ENCODE measurements at regions not wholly inside any gene's neighbourhood (a gene's known extent, or its start where the extent isn't known, plus 50 kb on each side); places are given as distances from the start of the nearest gene placed in this dataset.
A peak's percentile ranks its signal among the peaks of the same experiment; 100 is the strongest.

DNA sequence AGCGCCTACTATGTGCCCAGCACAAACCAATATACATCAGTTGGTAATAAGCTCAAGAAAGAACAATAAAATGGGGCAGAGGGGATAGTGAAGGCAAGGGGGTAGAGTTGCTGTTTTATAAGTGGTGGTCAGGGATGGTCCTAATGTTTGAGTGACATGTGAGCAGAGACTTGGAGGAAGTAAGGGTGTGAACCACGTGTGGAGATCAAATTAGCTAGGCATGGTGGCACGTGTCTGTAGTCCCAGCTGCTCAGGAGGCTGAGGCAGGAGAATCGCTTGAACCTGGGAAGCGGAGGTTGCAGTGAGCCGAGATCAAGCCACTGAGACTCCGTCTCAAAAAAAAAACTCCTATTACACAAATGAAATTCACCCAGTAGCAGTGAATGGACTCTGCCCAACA, 56.5 kb downstream of the IRX6 start:
- DNase-seq = no peak

DNA sequence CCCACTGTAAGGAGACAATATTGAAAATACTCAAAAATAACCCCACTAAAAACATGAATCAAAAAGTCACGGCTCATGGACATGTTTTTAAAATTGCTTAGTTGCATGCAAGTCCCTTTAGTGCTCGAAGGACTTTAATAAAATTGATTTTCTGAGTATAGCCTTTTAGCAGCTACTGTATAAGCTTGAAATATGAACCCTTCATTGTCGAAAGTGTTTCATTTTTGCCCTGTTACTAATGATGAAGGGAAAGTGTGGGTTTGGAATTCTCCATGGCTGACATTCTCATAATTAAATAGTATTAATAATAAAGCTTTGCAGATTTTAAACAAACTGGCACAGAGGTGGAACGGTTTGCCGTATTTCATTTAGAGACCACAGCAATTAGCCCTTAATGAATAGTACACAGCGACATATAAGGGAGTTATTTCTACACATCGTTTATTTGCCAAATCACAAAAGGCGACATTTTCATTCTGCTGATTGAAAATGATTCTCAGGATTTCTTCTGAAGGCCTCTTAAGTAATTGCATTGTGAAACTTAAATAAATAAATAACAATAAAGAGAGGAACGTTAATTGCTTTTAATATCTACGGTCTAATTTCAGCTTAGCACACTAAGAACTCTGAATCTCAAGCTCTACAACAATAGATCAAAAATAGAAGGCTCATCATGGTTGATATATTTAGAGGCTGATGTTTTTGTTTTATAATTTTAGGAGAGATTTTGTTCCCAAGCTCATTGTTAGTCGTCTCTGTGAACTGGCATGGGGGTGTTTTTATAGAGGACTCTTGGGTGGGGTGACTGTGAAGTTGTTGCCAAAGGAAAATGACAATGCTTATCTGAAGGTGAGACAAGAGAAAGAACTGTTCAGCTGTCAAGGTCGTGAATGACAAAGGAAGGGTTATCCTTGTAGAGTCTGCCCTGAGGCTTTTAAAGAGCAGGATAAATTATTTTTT, 60.6 kb downstream of the IRX6 start:
- DNase-seq = no peak

DNA sequence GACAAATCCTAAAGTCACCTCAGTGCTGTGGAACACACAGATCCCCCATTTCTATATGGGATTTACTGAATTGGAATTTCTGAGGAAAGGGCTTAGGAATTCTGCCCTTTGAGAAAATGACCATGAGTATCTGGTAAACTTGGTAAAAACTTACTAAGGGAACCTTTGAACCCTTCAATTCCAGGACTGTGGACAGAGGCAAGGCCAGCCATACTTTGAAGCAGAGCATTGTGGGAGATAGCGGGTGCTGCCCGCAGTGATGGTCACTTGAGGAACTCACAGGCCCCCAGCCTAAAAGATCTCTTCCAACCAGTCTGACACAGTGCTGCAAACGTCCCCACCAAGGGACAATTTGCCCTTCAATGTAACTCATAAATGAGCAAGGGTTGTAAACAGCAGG, 61.4 kb downstream of the IRX6 start:
- DNase-seq = no peak

DNA sequence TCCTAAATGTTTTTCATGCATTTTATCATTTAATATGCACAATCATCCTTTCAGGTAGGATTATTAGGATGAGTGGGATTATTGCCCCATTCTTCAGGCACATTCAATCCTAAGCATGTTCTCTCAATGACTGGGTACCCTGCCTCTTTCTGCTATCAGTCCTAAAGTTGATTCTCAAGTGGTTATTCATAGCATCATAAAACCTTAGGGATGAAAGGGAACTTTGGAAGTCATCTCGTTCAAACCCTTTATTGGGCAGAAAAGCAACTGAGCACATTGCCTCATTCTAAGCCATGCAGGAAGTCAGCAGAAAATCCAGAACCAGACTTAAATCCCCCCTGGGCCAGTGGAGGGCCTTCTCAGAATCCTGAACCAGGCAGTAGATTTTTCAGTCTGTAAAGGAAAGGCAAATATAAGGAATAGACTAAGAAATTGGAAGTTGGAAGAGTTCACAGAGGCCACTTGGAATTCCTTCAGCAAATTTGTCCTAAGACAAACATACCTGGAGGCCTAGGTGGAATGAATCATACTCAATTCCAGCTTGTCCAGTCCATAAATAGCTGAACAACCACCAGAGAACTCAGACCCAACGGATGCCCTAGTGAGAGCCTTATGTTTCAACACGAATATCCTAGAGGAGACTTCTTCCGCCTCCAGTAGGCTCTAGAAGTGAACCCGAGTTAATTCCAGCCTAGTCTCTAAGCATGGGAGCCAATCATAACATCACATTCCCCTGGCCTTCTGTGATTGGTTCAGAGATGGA, 62.7 kb downstream of the IRX6 start:
- no peak for DNase-seq

DNA sequence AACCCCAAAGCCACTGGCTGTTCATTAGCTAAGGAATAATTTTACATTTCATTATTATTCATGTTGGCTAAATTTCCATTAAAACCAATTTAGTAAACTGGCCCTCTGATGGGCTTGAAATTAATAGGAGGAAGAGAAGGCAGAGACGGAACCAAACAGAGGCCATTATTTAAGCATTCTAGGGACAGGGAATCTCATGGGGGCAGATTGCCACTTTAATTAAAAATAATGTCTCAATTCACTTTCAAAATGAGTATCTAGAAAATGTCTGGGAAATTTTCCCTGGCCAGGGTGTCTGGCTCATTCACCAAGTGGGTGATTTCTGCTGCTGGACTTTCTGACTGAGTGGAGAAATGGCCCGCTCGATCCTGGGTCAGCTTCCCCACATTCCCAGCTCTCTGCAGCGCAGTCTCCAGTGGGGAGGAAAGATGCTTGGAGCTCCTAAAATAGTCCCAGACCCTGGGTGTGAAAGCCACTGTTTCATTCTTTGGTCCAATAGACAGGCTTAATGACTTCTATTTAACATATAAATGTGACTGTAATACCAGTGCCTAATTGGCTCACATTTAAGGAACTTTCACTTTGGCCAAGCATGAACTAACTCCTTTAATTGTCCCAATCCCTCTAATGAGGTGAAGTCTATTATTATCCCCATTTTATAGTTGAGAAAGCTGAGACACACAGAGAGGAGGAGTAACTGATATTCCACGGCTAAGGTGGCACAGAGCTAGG, 64.3 kb downstream of the IRX6 start:
- DNase-seq = no peak

DNA sequence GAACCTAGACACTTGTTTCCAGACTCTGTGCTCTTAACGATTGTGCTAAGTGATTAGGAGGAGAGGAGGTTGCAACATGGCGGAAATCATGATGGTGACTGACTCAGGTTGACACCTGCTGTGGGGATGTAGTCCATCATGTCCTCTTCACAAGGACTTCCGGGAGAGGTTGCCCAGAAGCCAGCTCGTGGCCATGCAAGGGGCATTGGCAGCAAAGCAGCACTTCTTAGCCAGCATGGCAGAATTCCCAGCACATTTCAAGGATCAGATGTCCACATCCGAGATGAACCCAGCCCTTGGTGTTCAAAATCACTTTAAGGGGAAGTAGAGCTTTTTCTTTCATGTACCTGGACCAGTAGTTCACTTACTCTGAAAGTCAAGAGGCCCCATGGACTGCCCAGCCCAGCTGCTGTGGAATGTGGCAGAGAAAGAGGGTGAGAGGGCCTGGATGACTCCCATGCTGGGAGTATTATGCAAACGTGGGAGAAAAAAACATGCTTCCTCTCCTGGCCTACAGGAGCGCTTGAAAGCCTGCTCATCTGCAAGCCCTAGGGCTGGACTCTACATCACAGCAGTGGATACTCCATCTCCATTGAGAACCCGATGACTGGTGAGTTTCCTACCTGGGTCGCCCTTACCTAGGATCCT, 65.5 kb downstream of the IRX6 start:
- DNase-seq = no peak

DNA sequence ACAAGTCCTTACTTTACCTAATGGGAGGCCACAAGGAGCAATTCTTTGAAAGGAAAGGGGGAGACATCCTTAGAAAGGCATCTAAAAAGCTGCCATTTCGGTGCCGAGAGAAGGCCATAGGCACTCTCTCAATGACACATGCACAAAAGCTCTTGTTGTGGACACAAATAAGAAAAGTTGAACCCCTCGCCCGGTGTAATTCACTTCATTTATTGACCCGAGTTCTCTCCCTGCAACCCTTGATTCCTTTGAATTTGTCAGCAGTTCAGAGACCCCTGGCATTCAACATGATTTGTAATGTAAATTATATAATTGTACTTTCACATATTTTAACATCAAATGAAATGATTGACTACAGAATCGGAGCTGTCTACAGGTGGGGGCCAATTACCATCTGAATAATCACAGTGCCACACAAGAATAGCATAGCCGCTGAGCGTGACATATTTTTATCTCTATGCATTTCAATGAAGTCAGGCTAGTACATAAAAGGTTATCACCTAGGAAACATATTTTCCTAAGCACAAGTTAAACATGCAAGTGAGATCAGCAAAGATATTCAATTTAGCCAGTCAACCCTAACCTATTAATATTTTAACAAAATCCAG, 66.7 kb downstream of the IRX6 start:
- DNase-seq = no peak

DNA sequence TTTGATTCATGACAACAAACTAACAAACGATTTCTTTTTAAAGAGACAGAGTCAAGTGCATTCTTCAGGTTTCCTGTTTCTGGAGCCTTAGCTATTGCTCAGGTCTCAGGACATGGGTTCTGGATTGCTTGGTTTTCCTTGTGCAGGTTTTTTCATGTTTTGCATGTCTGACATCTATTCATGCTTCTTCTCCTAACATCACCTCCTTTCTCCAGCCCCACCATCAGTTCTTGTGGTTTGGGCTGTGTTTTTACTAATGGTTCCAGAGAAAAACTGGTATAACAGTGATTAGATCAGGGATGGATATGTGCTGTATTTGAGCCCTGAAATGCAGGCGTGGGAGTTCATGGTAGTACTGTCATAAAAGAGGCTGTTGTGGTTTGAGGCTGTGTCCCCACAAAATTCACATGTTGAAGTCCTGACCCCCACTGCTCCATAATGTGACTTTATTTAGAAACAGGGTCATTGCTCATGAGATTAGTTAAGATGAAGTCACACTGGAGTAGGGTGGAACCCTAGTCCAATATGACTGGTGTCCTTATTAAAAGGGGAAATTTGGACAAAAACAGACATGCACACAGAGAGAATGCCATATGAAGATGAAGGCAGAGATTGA, 67.9 kb downstream of the IRX6 start:
- no peak for DNase-seq

DNA sequence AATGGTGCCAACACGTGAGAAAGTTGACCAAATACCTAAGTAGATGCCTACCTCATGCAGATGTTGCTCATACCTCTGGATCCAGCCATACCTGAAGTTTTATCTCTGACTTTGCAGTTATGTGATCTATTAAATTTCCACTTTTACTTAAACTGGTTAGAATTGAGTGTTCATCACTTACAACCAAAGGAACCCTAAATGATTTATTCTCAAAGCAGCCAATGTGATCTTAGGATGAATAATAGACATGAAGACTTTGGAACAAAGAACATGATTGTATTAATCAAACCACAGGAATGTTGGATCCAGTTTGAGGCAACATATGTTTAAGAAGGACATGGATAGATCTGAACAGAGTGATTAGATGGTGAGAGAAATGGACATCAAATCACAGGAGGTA, 68.7 kb downstream of the IRX6 start:
- DNase-seq = no peak

DNA sequence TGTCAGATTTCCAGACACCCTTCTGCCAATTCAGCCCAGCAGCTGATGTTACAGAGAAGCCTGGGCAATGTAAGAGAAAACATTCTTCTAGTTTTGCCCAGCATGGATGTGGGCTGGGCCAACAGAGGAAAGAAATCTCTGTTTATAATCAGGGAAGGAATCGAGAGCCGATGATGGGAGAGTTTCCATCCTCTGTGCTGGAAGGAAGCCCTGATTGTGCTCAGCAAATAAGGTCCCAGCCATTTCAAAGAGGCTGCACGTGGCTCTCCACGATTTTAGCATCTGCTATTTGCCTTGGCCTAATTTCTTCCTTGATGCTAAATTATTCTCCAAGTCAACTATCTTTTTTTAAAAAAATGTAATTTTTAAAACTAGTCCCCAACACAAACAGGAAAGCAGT, 70.0 kb downstream of the IRX6 start:
- no peak for DNase-seq

DNA sequence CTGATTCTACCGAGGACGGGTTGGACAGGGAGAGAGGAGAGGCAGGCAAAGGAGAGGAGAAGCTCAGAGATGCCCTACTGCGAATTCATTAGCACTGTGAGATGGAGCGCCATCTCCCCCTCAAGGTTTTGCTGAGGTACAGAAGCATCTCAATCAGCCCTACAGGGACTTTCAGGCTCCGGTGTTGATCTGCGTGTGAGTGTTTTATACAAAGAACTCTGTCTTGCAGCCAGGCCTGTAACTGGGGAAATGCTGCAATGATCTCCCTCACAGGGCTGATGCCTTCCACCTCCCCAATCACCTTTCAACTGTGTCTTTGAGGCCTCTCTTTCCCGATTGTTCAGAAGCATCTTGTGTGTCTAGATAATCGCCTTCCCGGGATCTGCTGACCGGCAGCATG, 74.8 kb downstream of the IRX6 start:
- DNase-seq = no peak

DNA sequence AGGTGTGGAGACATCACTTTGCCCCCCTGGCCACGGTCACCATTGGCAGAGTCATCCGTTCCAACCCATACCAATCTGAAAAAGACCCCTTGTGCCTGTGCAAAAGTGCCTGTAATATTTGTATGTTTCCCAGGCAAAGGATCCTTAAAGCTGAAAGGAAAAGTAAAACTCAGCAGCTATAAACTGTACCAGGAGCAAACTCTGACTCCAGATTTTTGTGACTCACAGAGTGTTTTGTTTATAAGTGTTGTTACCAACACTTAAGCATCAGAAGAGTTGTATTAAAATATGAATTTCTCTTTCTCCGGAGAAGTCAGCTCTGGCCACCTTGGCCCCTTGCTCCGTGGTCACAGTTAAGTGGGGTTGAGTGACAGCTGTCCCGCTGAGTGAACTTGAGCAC, 75.9 kb downstream of the IRX6 start:
- no peak for DNase-seq

DNA sequence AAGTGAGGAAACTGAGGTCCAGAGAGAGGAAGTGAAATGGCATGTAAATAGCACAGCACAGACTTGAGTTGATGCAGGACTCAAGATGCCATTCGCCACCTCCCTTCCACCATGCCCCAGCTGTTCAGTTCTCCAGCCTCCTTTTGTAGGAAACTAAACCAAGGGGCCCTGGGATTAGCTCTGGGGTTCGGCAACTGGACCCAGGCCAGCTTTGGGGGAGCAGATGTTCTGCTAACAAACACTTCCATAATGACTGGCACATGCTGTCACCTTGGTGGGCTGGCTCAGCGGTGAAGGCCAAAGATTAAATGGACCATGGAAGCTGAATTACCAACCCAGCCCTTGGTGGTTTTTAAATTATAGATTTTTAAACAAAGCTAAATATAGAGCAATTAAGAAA, 77.0 kb downstream of the IRX6 start:
- no peak for DNase-seq

DNA sequence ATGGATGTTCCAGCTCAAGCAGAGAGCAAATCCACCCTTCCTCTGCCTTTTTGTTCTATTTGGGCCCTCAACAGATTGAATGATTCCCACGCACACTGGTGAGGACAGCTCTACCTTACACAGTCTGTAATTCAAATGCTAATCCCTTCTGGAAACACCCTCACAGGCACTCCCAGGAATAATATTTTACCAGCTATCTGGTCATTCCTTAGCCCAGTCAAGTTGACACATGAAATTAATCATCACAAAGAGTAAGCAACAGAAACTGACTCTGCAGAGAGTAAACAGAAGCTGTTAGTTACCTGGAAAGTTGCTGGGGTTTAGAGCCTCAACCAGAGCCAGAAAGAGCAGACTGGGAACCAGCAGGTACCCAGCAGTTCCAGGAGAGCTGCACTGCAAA, 75.5 kb upstream of the MMP2 start:
- no peak for DNase-seq

DNA sequence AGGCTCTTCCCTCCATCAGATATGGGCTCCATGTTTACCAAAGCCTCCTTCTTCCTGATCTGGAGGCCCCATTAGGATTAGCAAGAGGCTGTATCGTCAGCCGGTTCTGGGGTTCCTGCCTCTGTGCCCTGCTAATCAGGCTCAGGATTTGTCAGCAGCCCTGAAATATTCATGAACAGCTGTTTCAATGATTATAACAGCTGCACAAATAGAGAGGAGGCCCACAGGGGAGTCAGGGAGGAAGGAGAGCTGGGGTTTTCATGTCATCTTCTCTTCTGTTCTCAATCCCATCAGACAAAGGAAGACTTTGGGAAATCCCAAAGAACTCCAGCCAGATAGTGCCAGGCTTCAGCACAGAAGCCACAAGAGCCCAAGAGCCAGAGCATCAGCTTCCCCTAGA, 72.3 kb upstream of the MMP2 start:
- no peak for DNase-seq

DNA sequence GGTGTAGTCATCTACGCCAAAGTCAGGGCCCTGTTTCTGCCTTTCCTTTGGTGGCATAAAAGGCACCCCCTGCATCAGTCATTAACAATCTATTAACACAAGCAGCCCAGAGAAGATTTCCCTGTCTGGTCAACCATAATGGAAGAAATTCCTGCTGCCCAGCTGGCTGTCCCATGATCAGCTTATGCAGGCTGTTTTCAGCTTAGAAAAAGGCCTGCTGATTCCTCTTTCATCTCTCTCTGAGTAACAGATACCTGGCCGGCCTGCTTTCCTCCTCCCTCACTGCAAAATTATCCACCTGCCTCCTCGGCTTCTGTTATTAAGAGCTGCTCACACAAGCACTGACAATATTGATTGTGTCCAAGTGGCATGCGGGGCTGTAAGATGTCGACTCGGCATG, 70.3 kb upstream of the MMP2 start:
- no peak for DNase-seq

DNA sequence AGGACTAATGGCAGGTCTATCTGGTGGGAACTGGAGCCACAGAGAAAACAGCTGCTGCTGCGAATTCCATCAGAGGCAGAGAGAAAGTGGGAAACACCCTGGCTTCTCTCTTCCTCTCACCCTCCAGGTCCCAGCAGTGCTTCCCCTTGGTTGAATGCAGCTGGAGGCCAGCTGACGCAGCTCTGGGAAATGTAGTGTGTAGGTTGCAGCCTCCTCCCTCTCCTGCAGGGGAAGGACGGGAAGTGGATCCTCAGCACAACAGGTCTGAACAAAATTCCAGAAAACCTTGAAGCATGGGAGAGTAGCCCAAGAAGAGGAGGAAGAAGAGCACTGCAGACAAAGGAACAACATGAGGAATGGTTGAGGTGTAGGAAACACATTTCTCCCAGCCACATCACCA, 67.8 kb upstream of the MMP2 start:
- peak; percentile 7 for DNase-seq

DNA sequence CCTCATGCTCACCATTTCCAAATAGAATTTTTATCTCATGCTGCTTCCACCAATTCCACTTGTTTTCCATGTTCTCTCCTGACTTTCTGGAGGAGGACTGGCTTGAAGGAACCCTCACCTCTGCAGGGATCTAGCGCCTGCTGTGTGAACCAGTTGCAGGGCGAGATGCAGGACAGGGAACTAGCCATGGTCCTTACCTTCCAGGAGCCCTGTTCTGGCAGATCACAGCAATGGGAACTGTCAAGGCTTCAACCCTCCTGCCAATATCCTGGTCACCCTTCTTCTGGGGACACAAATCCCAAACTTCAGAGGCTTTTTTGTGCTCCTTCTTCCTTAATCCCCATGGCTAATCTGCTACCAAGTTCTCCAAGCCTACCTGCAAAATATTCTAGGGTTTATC, 60.4 kb upstream of the MMP2 start:
- DNase-seq = no peak

DNA sequence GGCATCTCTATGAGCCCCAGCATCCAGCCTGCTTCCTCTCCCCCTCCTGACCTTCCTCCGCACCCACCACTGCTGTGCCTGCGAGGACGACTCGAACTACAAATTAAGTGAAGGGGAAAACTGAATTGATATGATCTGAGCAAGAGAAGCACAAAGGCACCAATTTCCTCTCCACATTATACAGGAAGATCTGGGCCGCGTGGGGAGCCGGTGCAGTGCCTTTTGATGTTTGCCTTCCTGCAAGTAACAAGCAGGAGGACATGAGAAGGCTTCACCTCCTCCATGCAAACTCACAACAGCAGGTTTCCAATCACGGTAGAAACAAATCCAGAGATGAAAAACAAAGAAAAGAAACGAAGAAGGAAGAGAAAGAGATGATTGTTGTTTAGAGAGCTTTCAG, 57.8 kb upstream of the MMP2 start:
- no peak for DNase-seq

DNA sequence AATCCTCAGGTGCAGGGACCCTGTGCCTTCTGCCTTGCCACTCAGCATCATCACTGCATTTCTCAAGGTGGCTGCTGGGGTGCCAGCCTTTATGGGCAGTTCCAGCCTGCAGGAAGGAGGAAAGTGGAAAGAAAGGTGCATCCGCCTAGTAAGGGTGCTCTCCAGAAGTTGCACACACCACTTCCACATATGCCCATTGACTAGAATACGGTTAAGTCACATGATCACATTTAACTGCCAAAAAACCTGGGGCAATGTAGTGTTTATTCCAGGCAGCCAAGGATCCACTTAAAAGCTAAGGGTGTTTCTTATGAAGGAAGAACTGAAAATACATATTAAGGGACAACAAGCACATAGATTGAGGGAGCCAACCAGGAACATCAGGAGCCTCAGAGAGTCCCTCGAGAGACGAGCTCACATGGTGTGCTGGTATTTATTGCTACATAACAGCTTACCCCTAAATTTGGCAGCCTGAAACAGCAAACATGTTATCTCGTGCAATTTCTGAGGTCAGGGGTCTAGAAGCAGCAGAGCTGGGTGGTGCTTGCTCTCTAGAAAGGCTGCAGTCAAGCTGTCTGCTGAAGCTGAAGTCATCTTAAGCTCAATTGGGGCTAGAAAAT, 52.0 kb upstream of the MMP2 start:
- no peak for DNase-seq
